22Rv1 (cell line): ENCODE measurements at regions not wholly inside any gene's neighbourhood (a gene's known extent, or its start where the extent isn't known, plus 50 kb on each side); places are given as distances from the start of the nearest gene placed in this dataset.

Source experiments
- ZFX ChIP-seq: fragments of 450-650 bp; IDR thresholded peaks from 2 replicates; pipeline ENCODE4 v1.6.1; 2017; ENCODE audit warnings: antibody characterized with exemption, borderline replicate concordance
- TF ChIP-seq, protein P1 (sequence below): fragments of 450-650 bp; IDR thresholded peaks from 2 replicates; pipeline ENCODE4 v1.5.1; 2017; ENCODE audit warnings: mild to moderate bottlenecking

DNA sequence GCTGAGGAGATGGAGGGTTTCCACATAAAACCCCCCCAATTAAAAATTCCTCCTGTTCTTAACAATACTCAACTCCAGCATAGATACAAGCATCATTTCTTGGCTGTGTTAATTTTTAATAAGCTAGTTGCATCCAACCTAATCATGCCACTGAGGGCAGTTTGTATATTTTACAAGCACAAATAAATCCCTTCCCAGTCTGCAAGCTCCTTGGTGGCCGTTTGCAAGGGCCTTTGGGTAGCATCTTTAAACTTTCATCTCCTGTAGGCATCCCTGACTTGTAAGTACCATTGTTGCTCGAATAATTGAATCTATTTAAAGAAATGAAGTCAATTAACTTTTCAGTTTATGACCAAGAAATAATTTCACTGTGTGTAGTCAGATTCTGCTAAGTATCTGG, 103.5 kb upstream of the AJAP1 start:
- TF ChIP-seq, protein P1, sequence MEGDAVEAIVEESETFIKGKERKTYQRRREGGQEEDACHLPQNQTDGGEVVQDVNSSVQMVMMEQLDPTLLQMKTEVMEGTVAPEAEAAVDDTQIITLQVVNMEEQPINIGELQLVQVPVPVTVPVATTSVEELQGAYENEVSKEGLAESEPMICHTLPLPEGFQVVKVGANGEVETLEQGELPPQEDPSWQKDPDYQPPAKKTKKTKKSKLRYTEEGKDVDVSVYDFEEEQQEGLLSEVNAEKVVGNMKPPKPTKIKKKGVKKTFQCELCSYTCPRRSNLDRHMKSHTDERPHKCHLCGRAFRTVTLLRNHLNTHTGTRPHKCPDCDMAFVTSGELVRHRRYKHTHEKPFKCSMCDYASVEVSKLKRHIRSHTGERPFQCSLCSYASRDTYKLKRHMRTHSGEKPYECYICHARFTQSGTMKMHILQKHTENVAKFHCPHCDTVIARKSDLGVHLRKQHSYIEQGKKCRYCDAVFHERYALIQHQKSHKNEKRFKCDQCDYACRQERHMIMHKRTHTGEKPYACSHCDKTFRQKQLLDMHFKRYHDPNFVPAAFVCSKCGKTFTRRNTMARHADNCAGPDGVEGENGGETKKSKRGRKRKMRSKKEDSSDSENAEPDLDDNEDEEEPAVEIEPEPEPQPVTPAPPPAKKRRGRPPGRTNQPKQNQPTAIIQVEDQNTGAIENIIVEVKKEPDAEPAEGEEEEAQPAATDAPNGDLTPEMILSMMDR, result no peak
- TF ChIP-seq ZFX, result no peak
